DMS 273 treated with DMSO at 0.1 percent for 48 hours (cell line): ENCODE measurements at regions not wholly inside any gene's neighbourhood (a gene's known extent, or its start where the extent isn't known, plus 50 kb on each side); places are given as distances from the start of the nearest gene placed in this dataset.

Experiments
- DNase-seq: peaks from one replicate; lab custom pipeline; 2025; lab: John Stamatoyannopoulos, UW

DNA sequence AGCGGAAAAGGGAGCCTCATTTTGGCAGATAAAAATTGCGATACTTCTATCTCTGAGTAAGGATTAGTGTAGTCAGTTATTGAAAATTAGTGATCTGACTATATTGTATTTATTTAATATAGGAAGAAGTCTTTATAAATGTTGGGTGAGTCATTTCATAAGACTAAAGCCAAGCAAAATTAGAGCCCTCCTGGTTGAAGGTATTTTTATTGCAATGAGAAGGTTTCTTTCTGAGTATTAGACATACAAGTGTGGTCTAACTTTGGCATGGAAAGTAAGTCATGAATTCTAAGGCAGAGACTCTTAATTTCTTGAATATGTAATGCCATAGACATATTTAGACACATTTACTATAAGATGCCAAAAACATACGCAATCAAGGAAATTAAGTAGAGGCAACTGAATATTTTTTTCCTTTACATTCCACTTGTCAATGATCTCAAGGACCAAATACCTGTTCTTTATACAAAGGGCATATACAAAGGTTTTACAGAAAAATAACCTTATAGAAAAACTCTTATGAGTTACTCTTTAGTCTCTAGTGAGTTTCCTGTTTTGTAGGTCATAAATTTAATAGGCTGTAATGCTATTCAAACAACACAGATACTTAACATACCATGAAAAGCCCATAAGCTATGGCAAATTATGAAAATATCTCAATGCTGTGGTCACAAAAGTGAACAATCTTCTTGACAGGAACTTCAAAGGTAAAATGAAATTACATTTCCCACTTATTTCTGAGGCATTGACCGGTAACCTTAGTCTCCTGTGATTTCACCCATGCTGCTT is 156.6 kb upstream of the BTG1 start:
- DNase-seq, result no peak

DNA sequence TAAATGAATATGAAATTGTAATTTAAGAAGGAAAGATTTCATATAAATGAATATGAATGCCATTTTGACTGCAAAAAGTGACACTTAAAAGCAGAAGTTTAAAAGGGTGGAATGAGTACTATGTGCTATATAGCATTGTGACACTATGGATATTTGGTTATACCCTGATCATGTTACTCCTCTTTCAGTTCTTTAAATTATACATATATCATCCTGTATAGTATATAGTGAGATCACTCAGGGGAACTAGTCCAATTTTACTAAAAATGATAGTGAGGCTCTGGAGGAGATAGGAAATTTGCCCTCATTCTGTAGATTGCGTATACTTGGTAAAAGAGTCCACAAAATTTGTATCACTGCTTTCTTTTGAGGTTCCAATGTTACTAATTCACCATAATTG is 155.7 kb upstream of the BTG1 start:
- DNase-seq, result no peak

DNA sequence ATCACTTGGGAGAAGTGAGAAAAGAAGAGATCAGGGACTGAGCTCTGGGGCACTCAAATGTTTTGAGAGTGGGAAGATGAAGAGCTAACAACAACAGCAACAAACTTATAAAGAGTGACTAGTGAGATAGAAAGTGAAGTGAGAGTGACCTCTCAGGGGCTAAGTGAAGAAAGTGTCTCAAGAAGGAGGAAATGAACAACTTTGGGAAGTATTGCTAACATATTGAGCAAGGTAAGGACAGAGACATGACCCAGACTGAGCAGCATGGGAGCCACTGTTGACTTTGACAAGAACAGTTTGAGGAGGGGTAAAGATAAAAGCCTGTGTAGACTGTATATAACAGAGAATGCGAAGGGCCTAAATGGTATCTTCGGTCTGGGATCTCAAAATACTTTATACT is 155.1 kb upstream of the BTG1 start:
- DNase-seq, result no peak

DNA sequence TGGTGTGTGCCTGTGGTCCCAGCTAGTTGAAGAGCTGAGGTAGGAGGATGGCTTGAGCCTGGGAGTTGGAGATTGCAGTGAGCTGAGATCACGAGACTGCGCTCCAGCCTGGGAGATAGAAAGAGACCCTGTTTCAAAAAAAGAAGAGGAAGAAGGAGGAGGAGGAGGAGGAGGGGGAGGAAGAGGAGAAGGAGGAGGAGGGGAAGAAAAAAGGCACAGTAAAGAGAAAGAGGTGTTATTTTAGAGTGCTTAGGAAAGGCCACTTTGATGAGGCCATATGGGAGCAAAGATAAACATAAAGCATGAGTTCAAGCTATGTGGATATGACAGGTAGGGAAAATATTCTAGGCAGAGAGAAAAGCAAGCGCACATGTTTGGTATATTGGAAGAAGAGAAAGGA is 154.1 kb upstream of the BTG1 start:
- DNase-seq, result no peak

DNA sequence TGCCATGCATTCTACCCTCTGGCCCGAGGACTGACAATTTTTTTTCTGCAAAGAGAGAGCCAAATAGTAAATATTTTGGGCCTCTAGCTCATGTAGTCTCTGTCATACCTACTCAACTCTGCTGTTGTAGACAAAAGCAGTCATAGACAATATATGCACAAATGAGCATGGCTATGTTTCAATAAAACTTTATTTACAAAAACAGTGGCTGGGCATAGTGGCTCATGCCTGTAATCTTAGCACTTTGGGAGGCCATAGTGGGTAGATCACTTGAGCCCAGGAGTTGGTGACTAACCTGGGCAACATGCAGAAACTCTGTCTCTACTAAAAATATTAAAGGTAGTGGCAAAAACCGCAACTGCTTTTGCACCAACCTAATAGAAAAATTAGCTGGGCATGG is 153.7 kb upstream of the BTG1 start:
- DNase-seq, result no peak

DNA sequence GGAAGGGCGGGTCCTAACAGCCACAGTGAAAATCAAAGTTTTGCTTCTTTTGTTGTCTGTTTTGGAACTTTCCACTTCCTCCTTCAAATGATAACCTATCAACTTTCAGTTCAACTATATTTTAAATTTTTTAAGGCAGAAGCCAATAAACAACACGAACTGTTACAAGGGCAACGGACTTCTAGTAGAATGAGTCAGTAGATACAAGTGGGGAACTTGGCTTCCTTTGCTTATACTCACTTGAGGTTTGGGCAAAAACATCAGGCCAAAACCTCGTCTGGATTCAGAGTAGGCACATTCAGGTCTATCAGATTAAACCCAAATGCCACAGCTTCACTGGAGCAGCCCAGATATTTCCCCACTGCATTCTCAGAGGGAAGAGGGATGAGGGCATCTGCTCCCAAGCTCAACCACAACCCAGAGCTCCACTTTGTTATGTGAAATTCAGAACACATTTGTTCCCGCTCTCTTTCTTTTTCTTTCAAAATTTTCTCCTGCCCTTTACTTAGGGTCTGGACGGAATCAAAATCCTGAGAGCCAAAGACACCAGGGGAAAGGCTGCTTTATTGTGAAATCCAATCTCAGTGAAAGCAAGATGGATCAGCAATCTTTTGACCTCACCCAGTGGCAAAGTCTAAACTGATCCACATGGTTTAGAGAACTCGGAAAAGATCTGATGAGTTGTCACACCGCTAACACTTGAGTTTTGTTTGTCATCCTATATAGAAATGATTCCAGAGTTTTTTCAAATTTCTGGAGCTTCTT is 152.5 kb upstream of the BTG1 start:
- DNase-seq, result no peak

DNA sequence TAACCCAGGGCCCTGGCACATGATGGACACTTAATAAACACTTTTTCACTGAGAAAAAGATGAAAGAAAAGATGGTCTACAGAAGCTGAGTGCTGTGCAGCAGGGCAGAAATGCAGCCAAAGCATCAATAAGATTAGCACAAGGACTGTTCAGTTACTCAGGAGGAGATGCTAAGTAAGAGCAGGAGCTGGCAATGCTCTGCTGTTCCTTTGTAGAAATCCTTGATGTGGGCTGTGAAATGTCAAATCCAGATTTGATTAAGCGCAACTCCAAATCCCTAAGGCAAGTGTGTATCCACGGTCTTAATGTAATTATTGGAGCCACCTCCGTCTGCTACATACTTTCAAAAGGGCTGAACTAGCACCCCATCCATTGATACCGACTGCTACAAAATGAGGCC is 151.8 kb upstream of the BTG1 start:
- no peak for DNase-seq

DNA sequence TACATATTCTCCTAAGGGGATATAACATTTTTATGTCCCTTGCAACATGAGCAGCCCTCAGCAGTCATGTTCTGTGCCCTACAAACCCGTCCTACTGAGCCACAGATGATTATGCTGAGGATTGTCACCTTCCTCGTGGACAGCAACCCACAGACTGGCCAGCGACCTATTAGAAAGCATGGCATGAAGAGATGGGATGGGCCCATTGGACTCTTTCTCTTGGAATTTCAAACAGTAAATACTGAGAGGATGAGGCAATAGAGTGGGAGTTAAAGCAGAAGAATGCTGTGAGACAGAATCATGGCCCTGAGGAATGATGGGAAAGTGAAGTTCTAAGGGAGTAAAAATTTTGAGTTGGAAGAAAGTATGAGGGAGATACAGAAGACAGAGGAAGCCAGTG is 149.9 kb upstream of the BTG1 start:
- no peak for DNase-seq

DNA sequence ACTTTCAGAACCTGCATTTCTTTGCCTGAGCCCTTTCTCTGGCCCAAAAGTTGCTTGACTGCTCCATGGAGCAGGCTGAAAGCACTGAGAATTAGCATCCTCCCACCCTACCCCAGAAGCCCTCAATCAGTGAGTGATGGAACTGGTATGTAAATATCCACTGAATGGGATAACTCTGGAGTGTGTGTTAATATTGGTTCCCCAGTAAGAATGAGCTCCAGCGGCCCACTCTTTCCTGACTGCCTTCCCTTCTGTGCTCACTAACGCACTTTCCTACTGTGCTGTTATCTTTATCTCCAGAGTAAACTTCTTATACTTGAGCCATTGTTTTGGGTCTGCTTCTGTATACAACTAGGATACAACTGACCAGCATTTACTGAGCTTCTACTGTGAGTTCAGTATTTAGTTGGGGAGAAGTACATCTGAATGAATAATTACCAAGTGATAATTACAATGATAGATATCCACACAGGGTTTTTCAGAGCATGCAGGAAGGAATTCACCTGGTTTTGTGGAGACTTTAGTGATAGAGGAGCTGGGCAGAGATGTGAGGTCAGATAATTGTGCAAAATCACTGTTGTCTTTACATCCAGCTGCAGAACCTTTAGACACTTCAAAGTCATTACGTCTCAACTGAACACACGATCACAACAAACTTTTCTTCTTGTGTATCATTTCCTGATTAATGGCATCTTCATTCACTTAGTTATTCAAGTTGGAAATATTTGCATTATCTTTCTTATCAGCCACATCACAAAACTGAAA is 149.2 kb upstream of the BTG1 start:
- DNase-seq, result no peak

DNA sequence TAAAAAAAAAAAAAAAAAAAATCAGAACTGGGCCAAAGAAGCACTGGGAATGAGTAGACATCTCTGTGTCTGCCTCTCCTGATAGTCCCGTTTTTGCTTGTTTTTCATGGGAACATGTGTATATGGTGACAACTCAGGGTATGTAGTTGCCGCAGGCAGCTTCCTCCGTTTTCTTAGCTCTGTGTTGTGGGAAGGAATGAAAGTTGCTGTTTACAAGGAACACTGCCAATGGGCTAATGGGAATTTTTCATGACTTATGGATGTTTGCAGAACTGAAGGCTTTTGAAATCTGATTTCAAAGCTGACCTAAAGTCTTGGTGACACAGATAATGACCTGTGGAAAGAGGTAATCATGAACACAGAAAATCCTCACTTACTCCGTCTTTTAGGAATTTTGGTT is 146.4 kb upstream of the BTG1 start:
- DNase-seq, result no peak

DNA sequence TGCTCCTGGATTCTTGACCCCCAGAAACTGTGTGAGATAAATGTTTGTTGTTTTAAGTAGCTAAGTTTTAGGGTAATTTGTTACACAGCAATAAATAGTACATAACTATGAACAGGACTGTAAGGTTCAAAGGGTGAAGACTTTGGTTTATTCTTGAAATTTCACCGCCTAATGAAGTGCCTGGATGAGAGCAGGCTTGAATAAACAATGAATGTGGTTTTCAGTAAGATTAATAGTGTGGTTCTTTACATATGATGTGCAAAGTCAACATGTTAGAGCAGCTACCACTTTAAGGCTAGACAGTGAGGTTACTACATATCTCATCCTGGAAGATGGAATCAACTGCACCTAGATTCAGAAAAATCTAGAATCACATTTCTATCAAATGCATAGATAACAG is 145.2 kb upstream of the BTG1 start:
- no peak for DNase-seq

DNA sequence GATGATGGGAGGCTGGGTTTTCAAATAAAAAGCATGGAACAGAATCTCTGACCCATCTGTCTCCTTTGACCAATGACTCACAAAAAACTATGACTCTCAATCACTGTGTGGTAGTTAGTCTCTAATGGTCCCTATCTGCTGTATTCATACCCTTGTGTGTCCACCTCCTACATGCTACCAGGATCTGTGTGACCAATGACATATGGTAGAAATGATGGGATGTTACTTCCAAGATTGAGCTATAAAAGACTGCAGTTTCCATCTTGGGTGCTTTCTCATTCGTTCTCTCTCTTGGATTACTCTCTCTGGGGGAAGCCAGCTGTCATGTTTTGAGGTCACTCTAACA is 144.7 kb upstream of the BTG1 start:
- DNase-seq, result no peak

DNA sequence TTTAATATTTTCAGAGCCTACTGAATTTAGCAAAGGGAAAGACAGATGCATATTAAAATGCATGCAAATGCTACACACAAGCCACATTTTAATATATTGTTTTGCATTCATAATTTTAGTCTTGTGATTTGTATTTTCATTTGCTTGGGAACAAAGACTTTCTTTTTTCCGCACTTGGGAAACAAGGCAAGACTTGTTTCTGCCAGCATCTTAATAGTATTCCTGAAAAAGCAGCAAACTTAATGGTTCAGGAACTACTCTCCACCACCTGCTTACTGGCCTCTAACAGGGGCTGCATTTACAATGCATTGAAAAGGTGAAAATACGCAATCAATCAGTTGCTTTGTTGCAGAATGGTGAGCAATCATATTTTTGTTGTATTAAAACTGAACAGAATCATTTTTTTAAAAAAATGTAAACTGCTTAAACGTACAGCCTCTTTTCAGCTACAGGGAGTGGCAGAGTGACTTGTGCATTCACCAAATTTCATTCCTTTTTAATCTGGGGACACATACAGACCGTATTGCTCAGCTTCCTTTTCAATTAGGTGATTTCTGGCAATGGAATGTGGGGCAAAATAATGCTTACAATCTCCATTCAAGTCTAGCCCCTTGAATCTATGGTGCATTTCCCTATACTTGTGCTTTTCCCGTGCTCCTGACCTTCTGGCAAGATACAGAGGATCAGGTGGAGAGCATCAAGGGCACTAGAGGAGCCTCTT is 144.1 kb upstream of the BTG1 start:
- DNase-seq, result no peak

DNA sequence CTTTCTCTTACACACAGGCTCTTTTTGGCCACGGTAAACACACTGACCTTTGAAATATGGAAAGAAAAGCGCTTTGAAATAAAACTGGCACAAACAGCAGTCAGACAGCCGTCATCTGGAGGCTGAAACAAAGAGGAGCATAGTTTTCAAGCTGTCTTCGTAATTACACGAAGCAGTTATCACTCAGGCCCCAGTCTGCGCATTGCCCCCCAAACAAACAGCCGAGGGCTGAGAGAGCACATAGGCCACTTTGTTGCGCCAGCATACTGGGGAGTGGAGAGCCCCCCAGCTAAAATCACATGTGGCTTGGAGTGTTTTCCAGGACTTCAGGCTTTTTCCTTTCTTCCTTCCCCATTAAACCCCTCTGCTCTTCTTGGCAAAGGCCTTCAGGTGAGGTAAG is 142.9 kb upstream of the BTG1 start:
- no peak for DNase-seq

DNA sequence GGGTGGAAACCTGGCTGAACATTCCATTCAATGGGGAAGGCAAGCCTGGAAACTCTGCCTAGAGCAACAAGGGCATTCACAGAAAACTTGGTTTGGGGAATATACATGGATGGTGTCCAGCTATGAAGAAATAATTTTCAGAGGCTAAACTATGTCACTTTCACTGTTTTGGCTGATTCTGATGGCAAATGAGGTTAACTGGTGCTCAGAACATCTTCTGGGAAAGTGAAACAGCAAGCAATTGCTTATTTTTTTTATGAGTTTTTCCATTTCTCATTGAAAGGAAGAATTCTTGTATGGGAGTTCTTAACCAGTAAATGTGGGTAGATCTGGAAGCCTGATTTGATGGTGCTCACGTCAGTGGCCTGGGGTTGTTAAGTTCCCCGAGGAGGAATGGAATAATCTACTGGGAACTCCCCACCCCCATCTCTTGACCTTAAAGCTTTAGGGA is 132.8 kb upstream of the BTG1 start:
- DNase-seq, result no peak

DNA sequence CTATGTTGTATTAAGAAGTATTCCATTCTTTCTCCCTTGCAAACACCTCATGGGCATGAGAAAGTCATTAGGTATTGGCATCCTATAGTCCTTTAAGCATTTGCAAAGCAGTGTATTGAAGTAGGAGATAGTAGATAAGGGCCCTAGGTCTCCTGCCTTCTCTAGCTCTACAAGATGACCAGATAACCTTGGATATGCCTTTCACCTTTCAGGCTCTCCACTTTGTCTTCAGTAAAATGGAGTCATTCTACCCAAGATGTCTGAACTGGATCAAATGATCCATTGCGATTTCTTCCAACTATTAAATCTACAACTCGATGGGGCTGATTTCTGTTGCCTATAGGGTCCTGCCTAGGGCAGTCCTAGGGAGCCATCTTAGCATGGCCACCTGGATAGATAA is 132.1 kb upstream of the BTG1 start:
- no peak for DNase-seq

DNA sequence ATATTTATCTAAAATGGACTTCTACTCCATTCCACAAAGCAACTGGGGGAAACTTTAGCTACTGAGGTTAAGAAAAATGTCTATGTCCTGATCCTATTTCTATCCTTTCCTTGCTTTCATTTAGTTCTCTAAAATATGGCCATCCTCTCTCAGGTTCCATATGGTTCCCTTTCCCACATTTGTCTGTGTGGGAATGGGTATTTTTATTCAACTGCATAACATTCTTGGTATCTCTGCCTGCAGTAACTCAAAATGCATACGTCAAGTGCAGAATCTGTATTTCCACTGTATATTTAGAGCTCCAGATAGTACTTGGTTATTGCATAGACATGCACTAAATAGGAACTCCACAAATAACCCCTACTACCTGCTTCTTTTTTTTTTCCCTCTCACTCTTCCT is 130.6 kb upstream of the BTG1 start:
- no peak for DNase-seq

DNA sequence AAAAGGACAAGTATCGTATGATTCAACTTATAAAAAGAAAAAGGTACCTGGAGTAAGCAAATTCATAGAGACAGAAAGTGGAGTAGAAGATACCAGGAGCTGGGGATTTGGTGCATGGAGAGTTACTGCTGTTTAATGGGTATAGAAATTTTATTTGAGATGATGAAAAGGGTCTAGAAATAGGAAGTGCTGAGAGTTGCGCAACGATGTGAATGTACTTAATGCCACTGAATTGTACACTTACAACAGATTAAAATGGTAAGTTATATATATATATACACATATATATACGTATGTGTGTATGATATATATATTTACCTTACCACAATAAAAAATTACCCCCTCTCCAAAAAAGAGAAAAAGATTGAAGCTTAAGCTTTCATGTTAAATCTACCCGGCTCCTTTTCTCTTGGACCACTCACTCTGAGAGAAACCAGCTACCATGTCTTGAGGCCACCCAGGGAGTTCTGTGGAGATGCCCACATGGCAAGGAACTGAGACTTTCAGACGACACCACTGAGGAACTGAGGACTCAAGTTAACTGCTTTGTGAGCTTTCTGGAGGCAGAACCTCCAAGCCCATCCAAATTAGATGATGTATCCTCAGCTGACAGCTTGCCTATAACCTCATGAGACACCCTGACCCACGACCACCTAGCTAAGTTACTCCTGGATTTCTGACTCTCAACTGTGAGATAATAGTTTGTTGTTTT is 130.0 kb upstream of the BTG1 start:
- no peak for DNase-seq

DNA sequence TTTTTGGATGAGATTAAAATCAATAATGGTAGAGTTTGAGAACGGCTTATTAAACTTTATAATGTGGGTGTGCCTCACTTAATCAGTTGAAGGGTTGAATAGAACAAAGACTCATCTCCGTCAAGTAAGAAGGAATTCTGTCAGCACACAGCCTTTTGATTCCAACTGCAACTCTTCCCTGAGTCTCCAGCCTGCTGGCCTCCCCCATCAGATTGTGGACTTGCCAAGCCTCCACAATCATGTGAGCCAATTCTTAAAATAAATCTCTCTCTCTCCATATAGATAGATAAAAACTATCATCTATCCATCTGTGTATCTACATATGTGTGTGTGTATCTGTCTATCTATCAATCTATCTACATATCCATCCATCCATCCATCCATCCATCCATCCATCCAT is 127.4 kb upstream of the BTG1 start:
- no peak for DNase-seq

DNA sequence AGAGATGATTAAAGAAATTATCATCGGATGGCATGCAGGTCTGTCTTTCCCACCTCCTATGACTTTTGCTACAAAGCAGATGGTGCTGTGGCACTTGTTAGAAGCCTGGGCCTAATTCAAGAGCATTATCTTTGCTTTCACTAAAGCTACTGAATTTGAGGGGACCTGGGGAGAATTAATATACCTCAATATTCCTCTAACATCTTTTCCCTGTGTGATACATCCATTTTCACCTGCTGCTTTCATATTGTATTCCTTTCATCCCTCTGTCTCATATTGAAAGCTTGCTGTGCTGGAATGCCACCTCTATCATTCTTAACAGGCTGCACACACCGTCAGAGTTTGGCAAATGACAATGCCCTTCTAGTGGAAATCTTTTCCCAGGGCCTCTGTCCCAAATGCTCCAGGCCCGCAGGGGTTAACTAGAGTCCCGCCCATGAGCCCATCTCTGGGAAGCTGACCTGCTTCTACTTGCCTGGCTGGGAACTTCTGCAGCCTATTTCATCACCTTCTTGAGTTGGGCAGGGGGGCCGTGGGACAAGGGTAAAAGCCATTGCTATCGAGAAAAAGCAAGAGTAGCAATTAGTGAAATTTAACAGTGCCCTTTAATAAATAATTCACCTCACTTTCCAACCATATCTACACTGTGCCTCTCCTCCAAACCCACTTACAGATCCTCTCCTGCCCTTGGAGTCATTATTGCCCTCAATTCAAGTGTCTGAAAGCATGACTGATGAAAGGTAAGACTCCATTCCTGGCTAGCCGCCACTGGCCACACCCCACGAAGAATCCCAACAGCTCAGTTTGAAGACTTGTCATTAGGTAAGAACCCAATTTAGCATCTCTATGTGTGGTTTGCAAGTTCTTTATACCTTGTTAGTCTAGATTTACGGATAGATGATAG is 126.7 kb upstream of the BTG1 start:
- no peak for DNase-seq

DNA sequence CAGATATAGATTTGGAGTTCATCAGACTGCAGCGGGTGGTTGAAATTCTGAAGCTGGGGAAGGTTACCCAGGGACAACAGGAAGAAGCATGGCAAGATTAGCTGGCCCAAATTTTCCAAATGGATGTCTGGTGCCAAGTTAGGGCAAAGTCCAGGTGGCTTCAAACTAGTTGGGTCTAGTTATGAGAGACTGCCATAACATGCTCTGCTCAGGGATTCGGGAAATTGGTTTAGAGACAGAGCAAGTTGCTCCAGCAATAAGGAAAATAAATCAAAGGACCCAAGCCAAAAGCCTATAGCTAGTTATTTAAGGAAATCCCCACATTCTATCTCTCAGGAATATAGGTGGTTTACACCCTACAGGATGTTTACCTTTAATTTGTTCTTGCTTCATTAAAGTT is 125.7 kb upstream of the BTG1 start:
- DNase-seq, result no peak
